ENCODE measurements at regions not wholly inside any gene's neighbourhood (a gene's known extent, or its start where the extent isn't known, plus 50 kb on each side); places are given as distances from the start of the nearest gene placed in this dataset.

DNA sequence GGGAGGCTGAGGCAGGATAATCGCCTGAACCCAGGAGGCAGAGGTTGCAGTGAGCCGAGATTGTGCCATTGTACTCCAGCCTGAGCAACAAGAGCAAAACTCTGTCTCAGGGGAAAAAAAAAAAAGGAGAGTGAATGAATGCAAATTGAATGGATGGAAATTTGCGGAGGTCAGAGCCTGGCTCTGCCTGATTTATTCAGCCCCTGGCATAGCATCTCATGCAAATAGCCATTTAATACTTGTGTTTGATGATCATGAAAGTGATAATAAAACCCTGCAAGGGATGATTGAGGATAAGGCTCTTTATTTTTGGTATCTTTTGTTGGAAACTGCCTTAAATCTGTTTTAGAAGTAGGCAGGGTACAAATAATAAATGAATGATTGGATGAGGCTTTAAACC is 133.0 kb upstream of the SEMA6D start:
- TF ChIP-seq, protein P1, sequence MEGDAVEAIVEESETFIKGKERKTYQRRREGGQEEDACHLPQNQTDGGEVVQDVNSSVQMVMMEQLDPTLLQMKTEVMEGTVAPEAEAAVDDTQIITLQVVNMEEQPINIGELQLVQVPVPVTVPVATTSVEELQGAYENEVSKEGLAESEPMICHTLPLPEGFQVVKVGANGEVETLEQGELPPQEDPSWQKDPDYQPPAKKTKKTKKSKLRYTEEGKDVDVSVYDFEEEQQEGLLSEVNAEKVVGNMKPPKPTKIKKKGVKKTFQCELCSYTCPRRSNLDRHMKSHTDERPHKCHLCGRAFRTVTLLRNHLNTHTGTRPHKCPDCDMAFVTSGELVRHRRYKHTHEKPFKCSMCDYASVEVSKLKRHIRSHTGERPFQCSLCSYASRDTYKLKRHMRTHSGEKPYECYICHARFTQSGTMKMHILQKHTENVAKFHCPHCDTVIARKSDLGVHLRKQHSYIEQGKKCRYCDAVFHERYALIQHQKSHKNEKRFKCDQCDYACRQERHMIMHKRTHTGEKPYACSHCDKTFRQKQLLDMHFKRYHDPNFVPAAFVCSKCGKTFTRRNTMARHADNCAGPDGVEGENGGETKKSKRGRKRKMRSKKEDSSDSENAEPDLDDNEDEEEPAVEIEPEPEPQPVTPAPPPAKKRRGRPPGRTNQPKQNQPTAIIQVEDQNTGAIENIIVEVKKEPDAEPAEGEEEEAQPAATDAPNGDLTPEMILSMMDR (conservative IDR thresholded peaks at IDR 0.05; ENCODE audit: low read length): no peak
- no peak for TF ChIP-seq EZH2phosphoT487 (IDR thresholded peaks at IDR 0.05; ENCODE audit: borderline replicate concordance, low read depth, low read length)

All from OCI-LY7 (cell line).